K562 (cell line): ENCODE measurements at regions not wholly inside any gene's neighbourhood (a gene's known extent, or its start where the extent isn't known, plus 50 kb on each side); places are given as distances from the start of the nearest gene placed in this dataset.

Experiments used
- MYC ChIP-seq, 2 experiments: fragments of 250-450 bp in 1 of 2; sonication (Bioruptor Pico) in 1 of 2; IDR thresholded peaks; 2 replicates each; pipeline versions ENCODE4 v1.5.1 to v1.6.1; 2012 to 2021; ENCODE audit warnings: low read depth in 2 of 2, borderline replicate concordance in 1 of 2, improper control_type of control experiment in 1 of 2, low read length in 1 of 2, mild to moderate bottlenecking in 1 of 2, moderate library complexity in 1 of 2
- RBM22 ChIP-seq: fragments of 200-400 bp; formaldehyde crosslinking; IDR thresholded peaks from 2 replicates; pipeline ENCODE4 v1.6.1; 2018; ENCODE audit warnings: low read length, low read depth; ENCODE audit not compliant: poor library complexity, severe bottlenecking

DNA sequence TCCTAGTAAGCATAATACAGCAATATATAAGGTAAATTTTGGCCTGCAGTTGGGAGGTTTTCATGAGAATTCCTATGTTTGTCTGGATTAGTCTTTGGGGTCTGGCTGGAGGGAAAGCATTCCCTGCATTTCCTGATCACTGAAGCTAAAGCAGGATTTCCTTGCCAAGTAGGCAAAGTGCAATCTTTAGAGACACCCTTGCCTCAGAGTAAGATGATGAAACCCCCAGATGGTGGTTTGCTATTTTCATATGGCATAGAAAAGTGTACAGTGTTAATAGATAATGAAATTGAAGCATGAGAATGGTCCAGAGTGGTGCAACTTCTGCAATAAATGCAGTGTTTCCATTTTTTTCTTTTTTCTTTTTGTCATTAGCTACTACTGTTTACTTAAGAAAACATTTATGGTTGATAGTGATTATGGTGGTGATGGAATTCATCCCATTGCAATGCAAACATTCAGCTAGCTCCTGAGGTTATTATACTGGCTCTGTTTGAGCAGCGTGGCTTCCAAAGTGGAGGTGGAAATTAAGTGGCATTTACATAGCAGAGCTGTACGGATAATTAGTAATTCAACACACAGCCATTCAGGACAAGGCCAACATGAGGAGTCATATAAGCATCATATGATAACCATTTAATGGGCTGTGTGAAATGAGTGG lies 276.3 kb downstream of the DUSP6 start:
- TF ChIP-seq RBM22 (no peak), MYC (IDR thresholded peaks at IDR 0.05; ENCODE audit: low read depth, low read length) (no peak), MYC (CRISPR knock-in tag; IDR thresholded peaks at IDR 0.05; ENCODE audit: borderline replicate concordance, low read depth) (no peak)
